CD14-positive monocyte (primary cell): ENCODE measurements at regions not wholly inside any gene's neighbourhood (a gene's known extent, or its start where the extent isn't known, plus 50 kb on each side); places are given as distances from the start of the nearest gene placed in this dataset.

Experiments
- DNase-seq, 3 donors: peaks; one replicate each; pipeline ENCODE4 v3.0.0-alpha.2; 2011 to 2022
- H2AFZ ChIP-seq: 2 replicates; pipeline ENCODE4 v1.6.0; 2012; ENCODE audit warnings: mild to moderate bottlenecking, low read depth, low read length, inconsistent platforms; ENCODE audit not compliant: insufficient read depth, poor library complexity, severe bottlenecking
- H3K27ac ChIP-seq, 2 donors: 1 replicate in 1 of 2; 2 replicates in 1 of 2; pipeline ENCODE4 v1.5.1; 2012 to 2013; ENCODE audit warnings: low read length in 2 of 2, control low read depth in 1 of 2, inconsistent platforms in 1 of 2, low read depth in 1 of 2, mild to moderate bottlenecking in 1 of 2
- H3K27me3 ChIP-seq, 2 donors: one replicate each; pipeline versions ENCODE4 v1.6.0 to v1.6.1; 2011 to 2013; ENCODE audit warnings: low read length in 2 of 2; ENCODE audit not compliant: control insufficient read depth in 2 of 2, insufficient read depth in 2 of 2
- H3K36me3 ChIP-seq, 2 donors: replicated peaks in 1 of 2; 1 replicate in 1 of 2; 2 replicates in 1 of 2; pipeline versions ENCODE4 v1.5.1 to v1.6.1; 2012 to 2013; ENCODE audit warnings: low read length in 2 of 2, control low read depth in 1 of 2, inconsistent platforms in 1 of 2, mild to moderate bottlenecking in 1 of 2; ENCODE audit not compliant: insufficient read depth in 2 of 2, control insufficient read depth in 1 of 2
- H3K4me1 ChIP-seq, 2 donors: 1 replicate in 1 of 2; 2 replicates in 1 of 2; pipeline versions ENCODE4 v1.5.1 to v1.6.1; 2012 to 2013; ENCODE audit warnings: low read length in 2 of 2, control low read depth in 1 of 2, inconsistent platforms in 1 of 2, mild to moderate bottlenecking in 1 of 2, moderate library complexity in 1 of 2; ENCODE audit not compliant: insufficient read depth in 2 of 2, control insufficient read depth in 1 of 2
- H3K4me2 ChIP-seq: replicated peaks from 2 replicates; pipeline ENCODE3; 2012; ENCODE audit warnings: low read length, moderate library complexity, mild to moderate bottlenecking; ENCODE audit not compliant: poor library complexity, severe bottlenecking; ENCODE audit errors: extremely low read depth
- H3K4me3 ChIP-seq, 3 experiments: fragments of 200-600 bp in 1 of 3; sonication (generic) in 1 of 3; replicated peaks in 1 of 3; 1 replicate in 2 of 3; 2 replicates in 1 of 3; pipeline ENCODE4 v1.5.1; 2011 to 2013; ENCODE audit warnings: low read length in 3 of 3, mild to moderate bottlenecking in 3 of 3, control low read depth in 2 of 3, low read depth in 2 of 3, inconsistent platforms in 1 of 3, moderate library complexity in 1 of 3
- H3K79me2 ChIP-seq: 2 replicates; pipeline ENCODE4 v1.6.0; 2012; ENCODE audit warnings: mild to moderate bottlenecking, control low read depth, inconsistent platforms, low read length, moderate library complexity; ENCODE audit not compliant: insufficient read depth
- H3K9ac ChIP-seq: 2 replicates; pipeline ENCODE4 v1.6.0; 2017; ENCODE audit warnings: low read length, mild to moderate bottlenecking; ENCODE audit not compliant: insufficient read depth, poor library complexity, severe bottlenecking
- H3K9me3 ChIP-seq, 2 donors: replicated peaks in 1 of 2; 1 replicate in 1 of 2; 2 replicates in 1 of 2; pipeline versions ENCODE4 v1.5.1 to v1.6.1; 2012 to 2013; ENCODE audit warnings: low read length in 2 of 2, control low read depth in 1 of 2; ENCODE audit not compliant: control insufficient read depth in 1 of 2, insufficient read depth in 1 of 2
- H4K20me1 ChIP-seq: 2 replicates; pipeline ENCODE4 v1.6.0; 2012; ENCODE audit warnings: mild to moderate bottlenecking, low read length, control low read depth, moderate library complexity; ENCODE audit not compliant: insufficient read depth
- H3K27ac Mint-ChIP-seq, 7 donors: one replicate each; pipeline ENCODE4 v1.8.0; 2020; ENCODE audit warnings: mild to moderate bottlenecking in 7 of 7, mixed read lengths in 7 of 7, moderate library complexity in 6 of 7, inconsistent platforms in 2 of 7
- H3K27me3 Mint-ChIP-seq, 3 donors: one replicate each; pipeline ENCODE4 v1.8.0; 2021 to 2022; ENCODE audit warnings: low read depth in 3 of 3, mild to moderate bottlenecking in 3 of 3, mixed read lengths in 3 of 3, moderate library complexity in 3 of 3, inconsistent platforms in 1 of 3
- H3K36me3 Mint-ChIP-seq, 2 donors: one replicate each; pipeline ENCODE4 v1.8.0; 2020; ENCODE audit warnings: mixed read lengths in 2 of 2, inconsistent platforms in 1 of 2, mild to moderate bottlenecking in 1 of 2
- H3K4me1 Mint-ChIP-seq: one replicate; pipeline ENCODE4 v1.8.0; 2020; ENCODE audit warnings: mild to moderate bottlenecking, mixed read lengths
- H3K4me3 Mint-ChIP-seq, 2 donors: one replicate each; pipeline ENCODE4 v1.8.0; 2020; ENCODE audit warnings: mild to moderate bottlenecking in 2 of 2, mixed read lengths in 2 of 2, moderate library complexity in 1 of 2
- H3K9me3 Mint-ChIP-seq, 7 donors: one replicate each; pipeline ENCODE4 v1.8.0; 2020 to 2022; ENCODE audit warnings: mixed read lengths in 7 of 7, mild to moderate bottlenecking in 6 of 7, moderate library complexity in 6 of 7, inconsistent platforms in 2 of 7
- WGBS: methylation state at CpG from one replicate; pipeline ENCODE4 v1.1.5; 2013; ENCODE audit warnings: missing lambda C conversion rate; ENCODE audit not compliant: insufficient coverage; 5-methylcytosine and 5-hydroxymethylcytosine counted together
- intact Hi-C, 2 donors: fragments of 100-400 bp; cut with micrococcal nuclease; formaldehyde crosslinking; loops; one replicate each; pipeline versions ENCODE4 v1.15.0 to v1.15.1; 2023
- TF ChIP-seq, protein P1 (sequence below): fragments of 200-600 bp; IDR thresholded peaks from one replicate; pipeline ENCODE4 v1.8.0; 2022; ENCODE audit warnings: antibody characterized with exemption, mild to moderate bottlenecking

DNA sequence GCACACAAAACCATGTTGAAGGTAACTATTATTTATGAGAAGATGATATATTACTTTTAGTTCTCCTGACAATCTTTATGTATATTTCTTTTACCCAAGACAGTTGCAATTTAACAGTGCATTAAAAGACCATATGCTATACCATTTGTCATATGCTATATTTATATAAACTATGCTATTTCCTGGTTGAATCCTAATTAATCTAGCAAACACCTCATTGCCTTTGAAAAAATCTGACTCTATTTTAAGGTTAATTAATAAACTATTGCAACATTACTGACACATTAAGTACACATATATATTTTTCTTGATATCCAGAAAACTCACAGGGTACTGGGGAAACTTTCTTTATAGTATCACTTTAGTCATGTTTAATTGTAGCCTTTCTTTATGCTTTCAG is 649.4 kb upstream of the PCDH20 start:
- Histone ChIP-seq H3K27ac (no peak overlapping the region), H3K79me2 (no peaks in the 10 kb centered on the region), H3K4me1 (no peaks in the 10 kb centered on the region), H4K20me1 (no peaks in the 10 kb centered on the region), H3K27me3 (no peaks in the 10 kb centered on the region), H3K9me3 (no peaks in the 10 kb centered on the region), H3K4me3 (no peak overlapping the region), H3K9ac (no peak overlapping the region), H2AFZ (no peak overlapping the region), H3K36me3 (no peaks in the 10 kb centered on the region), H3K4me2 (no peak overlapping the region)
- no peak for DNase-seq
- intact Hi-C loops: no loop called here
- Mint-ChIP-seq H3K36me3 (no peaks in the 10 kb centered on the region), H3K27me3 (peaks cover 0 to 2% (median 0%) of the 10 kb centered on the region in 3 donors), H3K4me3 (no peak overlapping the region), H3K4me1 (no peaks in the 10 kb centered on the region), H3K9me3 (peaks cover 0 to 3% (median 1%) of the 10 kb centered on the region in 7 donors), H3K27ac (no peak overlapping the region)
- TF ChIP-seq, protein P1, sequence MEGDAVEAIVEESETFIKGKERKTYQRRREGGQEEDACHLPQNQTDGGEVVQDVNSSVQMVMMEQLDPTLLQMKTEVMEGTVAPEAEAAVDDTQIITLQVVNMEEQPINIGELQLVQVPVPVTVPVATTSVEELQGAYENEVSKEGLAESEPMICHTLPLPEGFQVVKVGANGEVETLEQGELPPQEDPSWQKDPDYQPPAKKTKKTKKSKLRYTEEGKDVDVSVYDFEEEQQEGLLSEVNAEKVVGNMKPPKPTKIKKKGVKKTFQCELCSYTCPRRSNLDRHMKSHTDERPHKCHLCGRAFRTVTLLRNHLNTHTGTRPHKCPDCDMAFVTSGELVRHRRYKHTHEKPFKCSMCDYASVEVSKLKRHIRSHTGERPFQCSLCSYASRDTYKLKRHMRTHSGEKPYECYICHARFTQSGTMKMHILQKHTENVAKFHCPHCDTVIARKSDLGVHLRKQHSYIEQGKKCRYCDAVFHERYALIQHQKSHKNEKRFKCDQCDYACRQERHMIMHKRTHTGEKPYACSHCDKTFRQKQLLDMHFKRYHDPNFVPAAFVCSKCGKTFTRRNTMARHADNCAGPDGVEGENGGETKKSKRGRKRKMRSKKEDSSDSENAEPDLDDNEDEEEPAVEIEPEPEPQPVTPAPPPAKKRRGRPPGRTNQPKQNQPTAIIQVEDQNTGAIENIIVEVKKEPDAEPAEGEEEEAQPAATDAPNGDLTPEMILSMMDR: no peak

DNA sequence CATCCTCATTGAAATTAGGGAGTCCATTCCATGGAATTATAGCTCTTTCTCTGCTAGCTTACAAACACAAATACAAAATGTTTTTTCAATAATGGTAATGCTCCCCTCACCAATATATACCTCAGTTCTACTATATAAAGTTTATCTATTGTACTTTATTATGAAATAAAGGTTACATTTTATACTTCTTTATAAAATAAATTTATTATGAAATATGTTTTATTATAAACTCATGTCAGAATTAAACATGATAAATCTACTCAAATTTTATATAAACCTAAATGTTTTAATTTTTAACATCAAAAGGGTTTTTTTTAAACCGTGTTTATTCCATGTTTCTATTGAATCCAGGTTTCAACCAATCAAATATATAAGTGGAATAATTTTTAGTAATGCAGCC is 646.1 kb upstream of the PCDH20 start:
- no peaks in the 10 kb centered on the region for H3K36me3 Mint-ChIP-seq
- no peak overlapping the region for H3K4me3 ChIP-seq
- no peaks in the 10 kb centered on the region for H3K4me1 ChIP-seq
- H4K20me1 ChIP-seq: no peaks in the 10 kb centered on the region
- H3K4me3 Mint-ChIP-seq: no peak overlapping the region
- no peak overlapping the region for H3K27ac Mint-ChIP-seq
- no peaks in the 10 kb centered on the region for H3K36me3 ChIP-seq
- intact Hi-C loops: no loop called here
- TF ChIP-seq, protein P1: no peak
- no peak for DNase-seq
- H3K27me3 ChIP-seq: no peaks in the 10 kb centered on the region
- peaks cover 0 to 2% (median 0%) of the 10 kb centered on the region in 7 donors for H3K9me3 Mint-ChIP-seq
- no peaks in the 10 kb centered on the region for H3K9me3 ChIP-seq
- no peak overlapping the region for H3K27ac ChIP-seq
- no peaks in the 10 kb centered on the region for H3K79me2 ChIP-seq
- no peak overlapping the region for H3K9ac ChIP-seq
- no peak overlapping the region for H2AFZ ChIP-seq
- no peak overlapping the region for H3K4me2 ChIP-seq
- no CpG with 5 or more reads among the region's 1 CpG for WGBS
- H3K4me1 Mint-ChIP-seq: no peaks in the 10 kb centered on the region
- H3K27me3 Mint-ChIP-seq: peaks cover 0 to 2% (median 0%) of the 10 kb centered on the region in 3 donors
